Tibial nerve (tissue), 4 donors: ENCODE measurements at regions not wholly inside any gene's neighbourhood (a gene's known extent, or its start where the extent isn't known, plus 50 kb on each side); places are given as distances from the start of the nearest gene placed in this dataset.

Experiments used
- EP300 ChIP-seq, 2 donors: sonication (generic); formaldehyde crosslinking; IDR thresholded peaks; one replicate each; pipeline ENCODE4 v1.6.1; 2017; ENCODE audit warnings: antibody characterized with exemption in 2 of 2, mild to moderate bottlenecking in 1 of 2
- POLR2A ChIP-seq, 2 donors: fragments of 450-650 bp; IDR thresholded peaks; one replicate each; pipeline ENCODE4 v1.6.1; 2017; ENCODE audit warnings: antibody characterized with exemption in 2 of 2, mild to moderate bottlenecking in 2 of 2, moderate library complexity in 2 of 2
- TF ChIP-seq, protein P1 (sequence below), 5 experiments: fragments of 200-600 bp in 3 of 5; fragments of 450-650 bp in 2 of 5; sonication (generic) in 3 of 5; IDR thresholded peaks; one replicate each; pipeline ENCODE4 v1.5.1; 2016 to 2019; ENCODE audit warnings: antibody characterized with exemption in 5 of 5, mild to moderate bottlenecking in 3 of 5, moderate library complexity in 2 of 5

DNA sequence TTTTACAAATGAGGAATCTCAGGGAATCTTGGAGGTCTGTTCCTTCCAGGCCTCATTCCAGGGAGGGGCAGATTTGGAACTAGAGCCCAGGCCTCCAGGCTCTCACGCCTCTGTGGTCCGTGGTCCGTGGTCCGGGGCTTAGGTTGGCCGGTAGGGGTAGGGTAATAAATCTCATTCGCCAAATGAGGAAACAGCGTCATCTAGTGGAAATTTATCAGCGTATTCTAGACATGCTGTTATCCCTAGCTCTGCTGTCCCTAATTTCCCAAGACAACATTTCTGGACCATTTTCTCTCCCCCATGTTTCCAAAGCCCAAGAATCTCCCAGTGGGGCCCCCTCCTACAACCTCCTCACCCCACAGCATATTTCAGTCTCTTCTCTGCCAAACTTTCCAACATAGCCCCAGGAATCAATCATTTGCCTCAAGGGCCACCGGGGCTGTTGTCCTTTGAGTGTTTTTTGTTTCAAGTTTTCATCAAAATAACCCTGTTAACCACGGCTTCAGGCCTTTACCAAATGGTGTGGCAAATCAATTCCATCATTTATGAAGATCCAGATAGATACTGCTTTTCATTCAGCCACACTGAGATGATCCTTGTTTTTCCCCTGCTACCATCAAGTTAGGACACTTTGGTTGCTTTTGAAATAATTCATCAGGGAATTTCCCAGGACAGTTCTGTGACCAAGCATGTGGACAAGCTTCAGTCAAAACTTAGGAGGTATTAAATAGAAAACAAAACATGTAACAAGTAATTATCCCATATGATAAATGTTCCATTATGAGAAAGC, 126.8 kb downstream of the ALDH8A1 start:
- TF ChIP-seq EP300 (IDR thresholded peaks at IDR 0.05), result no peak
- TF ChIP-seq, protein P1, sequence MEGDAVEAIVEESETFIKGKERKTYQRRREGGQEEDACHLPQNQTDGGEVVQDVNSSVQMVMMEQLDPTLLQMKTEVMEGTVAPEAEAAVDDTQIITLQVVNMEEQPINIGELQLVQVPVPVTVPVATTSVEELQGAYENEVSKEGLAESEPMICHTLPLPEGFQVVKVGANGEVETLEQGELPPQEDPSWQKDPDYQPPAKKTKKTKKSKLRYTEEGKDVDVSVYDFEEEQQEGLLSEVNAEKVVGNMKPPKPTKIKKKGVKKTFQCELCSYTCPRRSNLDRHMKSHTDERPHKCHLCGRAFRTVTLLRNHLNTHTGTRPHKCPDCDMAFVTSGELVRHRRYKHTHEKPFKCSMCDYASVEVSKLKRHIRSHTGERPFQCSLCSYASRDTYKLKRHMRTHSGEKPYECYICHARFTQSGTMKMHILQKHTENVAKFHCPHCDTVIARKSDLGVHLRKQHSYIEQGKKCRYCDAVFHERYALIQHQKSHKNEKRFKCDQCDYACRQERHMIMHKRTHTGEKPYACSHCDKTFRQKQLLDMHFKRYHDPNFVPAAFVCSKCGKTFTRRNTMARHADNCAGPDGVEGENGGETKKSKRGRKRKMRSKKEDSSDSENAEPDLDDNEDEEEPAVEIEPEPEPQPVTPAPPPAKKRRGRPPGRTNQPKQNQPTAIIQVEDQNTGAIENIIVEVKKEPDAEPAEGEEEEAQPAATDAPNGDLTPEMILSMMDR (IDR thresholded peaks at IDR 0.05), result peak; percentile 70 to 93 (median 82)
- TF ChIP-seq POLR2A (IDR thresholded peaks at IDR 0.05), result no peak
